Endothelial cell of umbilical vein (primary cell): ENCODE measurements at regions not wholly inside any gene's neighbourhood (a gene's known extent, or its start where the extent isn't known, plus 50 kb on each side); places are given as distances from the start of the nearest gene placed in this dataset.

Source experiments
- BruUV-seq: library from RNA; stranded (reverse); fragments of 400-500 nt; replicated peaks from 2 replicates; lab custom pipeline; 2021; lab: Mats Ljungman, UMichigan
- CTCF ChIA-PET: fragments of 300-600, 350-600 bp; sonication (Branson Sonifier 250); formaldehyde crosslinking; loops from one replicate; lab custom pipeline; 2021; ENCODE audit warnings: antibody characterized with exemption, inconsistent platforms; lab: Charles Lee
- POLR2A ChIA-PET: fragments of 300-600, 350-600 bp; sonication (Branson Sonifier 250); formaldehyde crosslinking; loops from one replicate; lab custom pipeline; 2021; ENCODE audit warnings: antibody characterized with exemption, inconsistent platforms; lab: Charles Lee
- DNase-seq: peaks from one replicate; pipeline ENCODE4 v3.0.0-alpha.2; 2011; ENCODE audit warnings: low read depth, low spot score
- FAIRE-seq: peaks from 2 replicates; lab custom pipeline; 2011; peaks lifted over from hg19 to GRCh38; lab: Jason Lieb, UNC
- H2AFZ ChIP-seq: 2 replicates; pipeline ENCODE4 v1.6.0; 2012; ENCODE audit warnings: low read depth, low read length, control low read depth, inconsistent platforms
- H3K27ac ChIP-seq: 2 replicates; pipeline ENCODE4 v1.5.1; 2011; ENCODE audit warnings: low read depth, mild to moderate bottlenecking, control low read depth, low read length, moderate library complexity; ENCODE audit not compliant: insufficient read depth
- H3K27me3 ChIP-seq, 2 experiments: 2 replicates each; pipeline versions ENCODE4 v1.6.0 to v1.6.1; 2011; ENCODE audit warnings: low read length in 2 of 2, mixed read lengths in 1 of 2; ENCODE audit not compliant: control insufficient read depth in 2 of 2, insufficient read depth in 2 of 2
- H3K36me3 ChIP-seq, 2 experiments: 2 replicates in 1 of 2; 3 replicates in 1 of 2; pipeline ENCODE4 v1.5.1; 2011; ENCODE audit warnings: low read length in 2 of 2, mild to moderate bottlenecking in 1 of 2, moderate library complexity in 1 of 2; ENCODE audit not compliant: control insufficient read depth in 2 of 2, insufficient read depth in 2 of 2; ENCODE audit errors: extremely low read depth in 1 of 2
- H3K4me1 ChIP-seq: 3 replicates; pipeline ENCODE4 v1.5.1; 2011; ENCODE audit warnings: mild to moderate bottlenecking, low read length; ENCODE audit not compliant: control insufficient read depth, insufficient read depth; ENCODE audit errors: extremely low read depth
- H3K4me2 ChIP-seq: 2 replicates; pipeline ENCODE4 v1.6.1; 2011; ENCODE audit warnings: low read length, control low read depth, mixed read lengths; ENCODE audit not compliant: insufficient read depth
- H3K4me3 ChIP-seq, 3 experiments: fragments of 200-600 bp in 1 of 3; sonication (generic), shearing (Covaris generic) in 1 of 3; replicated peaks in 1 of 3; 2 replicates each; pipeline ENCODE4 v1.5.1; 2011 to 2016; ENCODE audit warnings: control low read depth in 3 of 3, low read length in 3 of 3, mild to moderate bottlenecking in 2 of 3, inconsistent platforms in 1 of 3, low read depth in 1 of 3, moderate library complexity in 1 of 3; ENCODE audit not compliant: insufficient read depth in 1 of 3
- H3K79me2 ChIP-seq: 2 replicates; pipeline ENCODE4 v1.6.0; 2012; ENCODE audit warnings: low read length, inconsistent platforms; ENCODE audit not compliant: control insufficient read depth, insufficient read depth
- H3K9ac ChIP-seq: replicated peaks from 2 replicates; pipeline ENCODE3; 2011; ENCODE audit warnings: low read length, control low read depth; ENCODE audit not compliant: insufficient read depth; ENCODE audit errors: extremely low read depth
- H3K9me1 ChIP-seq: replicated peaks from 3 replicates; pipeline ENCODE4 v1.6.0; 2011; ENCODE audit warnings: mild to moderate bottlenecking, low read length; ENCODE audit not compliant: control insufficient read depth, insufficient read depth; ENCODE audit errors: extremely low read depth
- H3K9me3 ChIP-seq: replicated peaks from 2 replicates; pipeline ENCODE4 v1.5.1; 2012; ENCODE audit warnings: low read length, inconsistent platforms; ENCODE audit not compliant: control insufficient read depth, insufficient read depth
- H4K20me1 ChIP-seq: replicated peaks from 2 replicates; pipeline ENCODE3; 2011; ENCODE audit warnings: mild to moderate bottlenecking, low read length; ENCODE audit not compliant: control insufficient read depth, insufficient read depth; ENCODE audit errors: extremely low read depth
- EZH2 ChIP-seq: IDR thresholded peaks from 2 replicates; pipeline ENCODE4 v1.6.1; 2012; ENCODE audit warnings: borderline replicate concordance, low read depth, mild to moderate bottlenecking, moderate library complexity, low read length, inconsistent platforms; ENCODE audit not compliant: severe bottlenecking
- FOS ChIP-seq: IDR thresholded peaks from 2 replicates; pipeline ENCODE4 v1.6.1; 2011; ENCODE audit warnings: mild to moderate bottlenecking, low read length, moderate library complexity, borderline replicate concordance; ENCODE audit not compliant: insufficient read depth
- GATA2 ChIP-seq: IDR thresholded peaks from 2 replicates; pipeline ENCODE4 v1.7.0; 2011; ENCODE audit warnings: low read depth, mild to moderate bottlenecking, moderate library complexity, mixed read lengths, low read length; ENCODE audit not compliant: insufficient read length, insufficient read depth
- JUN ChIP-seq: IDR thresholded peaks from 2 replicates; pipeline ENCODE4 v1.6.1; 2011; ENCODE audit warnings: borderline replicate concordance, low read depth; ENCODE audit not compliant: insufficient read length, insufficient read depth
- MYC ChIP-seq: IDR thresholded peaks from one replicate; pipeline ENCODE4 v1.6.1; 2011; ENCODE audit warnings: mild to moderate bottlenecking, low read depth, low read length
- POLR2A ChIP-seq: IDR thresholded peaks from 2 replicates; pipeline ENCODE4 v1.6.1; 2012; ENCODE audit warnings: low read depth, mild to moderate bottlenecking, control low read depth, low read length
- POLR2AphosphoS5 ChIP-seq: IDR thresholded peaks from 2 replicates; pipeline ENCODE4 v1.6.1; 2012; ENCODE audit warnings: low read depth, mild to moderate bottlenecking, control low read depth, low read length, moderate library complexity; ENCODE audit not compliant: insufficient read depth
- dilution Hi-C: fragments of 300-500 bp; cut with MboI; formaldehyde crosslinking; loops from one replicate; pipeline ENCODE4 v1.15.0; 2019; ENCODE audit warnings: low sequenced_read_pairs; ENCODE audit not compliant: extremely low pct_ligation_motif_present
- intact Hi-C: fragments of 100-400 bp; cut with micrococcal nuclease; formaldehyde crosslinking; loops from one replicate; pipeline ENCODE4 v1.10.0; 2022
- TF ChIP-seq, protein P1 (sequence below), 2 donors: IDR thresholded peaks; 1 replicate in 1 of 2; 2 replicates in 1 of 2; pipeline ENCODE4 v1.5.1; 2011; ENCODE audit warnings: low read length in 2 of 2, mild to moderate bottlenecking in 2 of 2, moderate library complexity in 2 of 2, control low read depth in 1 of 2, inconsistent platforms in 1 of 2, low read depth in 1 of 2; ENCODE audit not compliant: insufficient read depth in 1 of 2; ENCODE audit errors: extremely low read depth in 1 of 2
- TF ChIP-seq, protein P2 (sequence below): IDR thresholded peaks from 2 replicates; pipeline ENCODE4 v1.6.1; 2011; ENCODE audit not compliant: insufficient read depth, insufficient read length

DNA sequence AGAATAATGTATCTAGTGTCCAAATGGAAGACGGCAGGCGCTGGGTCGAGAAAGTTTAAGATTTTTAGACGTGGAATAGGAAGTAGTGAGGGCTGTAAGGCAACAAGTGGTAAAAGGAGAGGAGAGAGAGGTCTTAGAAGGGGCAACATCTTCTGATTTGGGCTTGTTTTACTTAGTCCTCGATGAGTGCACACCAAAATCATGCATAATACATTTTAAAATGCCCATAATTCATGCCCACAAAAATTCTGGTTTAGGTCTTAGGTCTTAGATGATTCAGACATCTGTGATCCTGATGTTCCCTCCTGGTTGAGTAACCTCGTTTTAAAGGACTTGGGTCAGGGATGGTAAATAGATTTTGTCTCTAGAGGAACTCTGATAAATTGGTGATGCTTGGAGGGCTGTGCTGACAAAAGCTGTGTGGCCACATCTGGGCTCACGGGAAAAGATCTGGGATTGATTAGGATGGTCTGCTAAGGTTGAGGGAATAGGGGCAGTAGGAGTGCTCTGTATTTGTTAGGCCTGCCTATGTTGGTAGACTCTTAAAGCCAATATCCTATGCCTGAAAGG lies 476.3 kb downstream of the CCDC171 start:
- Histone ChIP-seq H3K79me2 (no peaks in the 10 kb centered on the region), H3K4me1 (peaks cover 3% of the 10 kb centered on the region), H4K20me1 (no peaks in the 10 kb centered on the region), H3K27me3 (no peaks in the 10 kb centered on the region), H3K27ac (no peak overlapping the region), H3K36me3 (no peaks in the 10 kb centered on the region), H3K4me2 (no peak overlapping the region), H3K4me3 (no peak overlapping the region), H3K9ac (no peak overlapping the region), H2AFZ (no peak overlapping the region), H3K9me3 (no peaks in the 10 kb centered on the region), H3K9me1 (no peaks in the 10 kb centered on the region)
- dilution Hi-C loops: no loop called here
- CTCF ChIA-PET: no interaction called here
- TF ChIP-seq FOS: no peak
- no peak for TF ChIP-seq GATA2
- TF ChIP-seq, protein P1, sequence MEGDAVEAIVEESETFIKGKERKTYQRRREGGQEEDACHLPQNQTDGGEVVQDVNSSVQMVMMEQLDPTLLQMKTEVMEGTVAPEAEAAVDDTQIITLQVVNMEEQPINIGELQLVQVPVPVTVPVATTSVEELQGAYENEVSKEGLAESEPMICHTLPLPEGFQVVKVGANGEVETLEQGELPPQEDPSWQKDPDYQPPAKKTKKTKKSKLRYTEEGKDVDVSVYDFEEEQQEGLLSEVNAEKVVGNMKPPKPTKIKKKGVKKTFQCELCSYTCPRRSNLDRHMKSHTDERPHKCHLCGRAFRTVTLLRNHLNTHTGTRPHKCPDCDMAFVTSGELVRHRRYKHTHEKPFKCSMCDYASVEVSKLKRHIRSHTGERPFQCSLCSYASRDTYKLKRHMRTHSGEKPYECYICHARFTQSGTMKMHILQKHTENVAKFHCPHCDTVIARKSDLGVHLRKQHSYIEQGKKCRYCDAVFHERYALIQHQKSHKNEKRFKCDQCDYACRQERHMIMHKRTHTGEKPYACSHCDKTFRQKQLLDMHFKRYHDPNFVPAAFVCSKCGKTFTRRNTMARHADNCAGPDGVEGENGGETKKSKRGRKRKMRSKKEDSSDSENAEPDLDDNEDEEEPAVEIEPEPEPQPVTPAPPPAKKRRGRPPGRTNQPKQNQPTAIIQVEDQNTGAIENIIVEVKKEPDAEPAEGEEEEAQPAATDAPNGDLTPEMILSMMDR (IDR thresholded peaks at IDR 0.05; ENCODE audit: extremely low read depth in 1 of 2, insufficient read depth in 1 of 2, low read depth in 1 of 2, low read length in 2 of 2): no peak
- TF ChIP-seq MYC: no peak
- no peak for TF ChIP-seq POLR2AphosphoS5
- TF ChIP-seq JUN: no peak
- no peak for TF ChIP-seq POLR2A
- TF ChIP-seq, protein P2, sequence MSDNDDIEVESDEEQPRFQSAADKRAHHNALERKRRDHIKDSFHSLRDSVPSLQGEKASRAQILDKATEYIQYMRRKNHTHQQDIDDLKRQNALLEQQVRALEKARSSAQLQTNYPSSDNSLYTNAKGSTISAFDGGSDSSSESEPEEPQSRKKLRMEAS: no peak
- no peak for TF ChIP-seq EZH2
- DNase-seq (no peak), FAIRE-seq (no peak)
- no TSS peak for BruUV-seq
- intact Hi-C loops: no loop called here
- POLR2A ChIA-PET: no interaction called here
